CD4-positive, alpha-beta T cell treated with Interleukin-17A for 1 hour (primary cell): ENCODE measurements at regions not wholly inside any gene's neighbourhood (a gene's known extent, or its start where the extent isn't known, plus 50 kb on each side); places are given as distances from the start of the nearest gene placed in this dataset.
"Not testable (repeated sequence)": the region's sequence is repeated elsewhere in the genome, so short reads cannot be mapped to it uniquely, and the experiment has no call there.

ENCODE experiments used
- DNase-seq: peaks from one replicate; pipeline ENCODE4 v3.0.0-alpha.2; 2020

DNA sequence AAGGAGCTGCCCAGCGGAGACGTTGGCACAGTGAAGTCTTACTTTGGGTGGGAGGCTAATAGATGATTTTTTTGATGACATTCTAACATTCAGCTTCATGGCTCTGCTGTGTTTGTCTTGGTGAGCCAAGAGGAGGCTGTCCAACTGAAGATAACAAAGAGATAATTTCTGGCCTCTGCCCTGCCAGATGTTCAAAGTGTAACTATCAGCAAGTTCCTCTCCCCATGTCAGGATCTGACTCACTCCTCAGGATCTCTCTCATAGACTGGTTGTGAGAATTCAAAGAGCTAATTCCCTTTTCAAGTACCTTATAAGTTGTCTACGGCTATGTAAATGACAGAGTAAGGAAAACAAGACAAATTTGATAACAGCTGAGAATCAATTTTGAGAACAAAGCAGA lies 1340.9 kb downstream of the XPNPEP1 start:
- DNase-seq: no peak

DNA sequence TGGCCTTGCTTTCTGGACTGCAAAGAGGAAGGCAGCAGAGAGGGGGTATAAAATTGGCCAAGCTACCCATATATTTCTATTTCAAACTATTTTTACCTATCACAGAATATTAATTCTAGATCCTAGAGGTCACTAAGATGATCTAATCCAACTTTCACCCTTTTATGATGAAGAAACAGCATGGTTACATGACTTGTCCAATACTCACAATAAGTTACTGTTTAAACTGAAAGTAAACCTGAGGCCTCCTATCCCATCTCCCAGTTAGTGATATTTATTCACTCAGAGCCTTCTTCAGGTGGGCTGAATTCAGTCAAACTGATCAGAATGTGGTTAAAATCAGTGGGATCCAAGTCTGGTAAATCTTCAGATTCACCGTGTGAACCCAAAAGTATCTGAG lies 1345.1 kb downstream of the XPNPEP1 start:
- no peak for DNase-seq

DNA sequence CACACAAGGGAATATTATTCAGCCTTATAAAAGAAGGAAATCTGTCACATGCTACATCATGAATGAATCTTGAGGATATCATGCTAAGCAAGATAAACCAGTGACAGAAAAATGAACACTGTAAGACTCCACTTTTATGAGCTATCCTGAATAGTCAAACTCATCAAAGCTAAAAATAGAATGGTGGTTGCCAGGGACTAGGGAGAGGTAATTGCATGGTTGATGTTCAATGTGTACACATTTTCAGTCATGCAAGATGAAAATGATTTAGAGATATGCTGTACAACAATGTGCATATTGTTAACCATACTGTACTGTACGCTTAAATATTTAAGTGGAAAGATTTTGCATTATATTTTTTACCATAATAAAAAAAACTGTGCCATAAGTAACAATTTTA lies 1349.1 kb downstream of the XPNPEP1 start:
- DNase-seq: no peak

DNA sequence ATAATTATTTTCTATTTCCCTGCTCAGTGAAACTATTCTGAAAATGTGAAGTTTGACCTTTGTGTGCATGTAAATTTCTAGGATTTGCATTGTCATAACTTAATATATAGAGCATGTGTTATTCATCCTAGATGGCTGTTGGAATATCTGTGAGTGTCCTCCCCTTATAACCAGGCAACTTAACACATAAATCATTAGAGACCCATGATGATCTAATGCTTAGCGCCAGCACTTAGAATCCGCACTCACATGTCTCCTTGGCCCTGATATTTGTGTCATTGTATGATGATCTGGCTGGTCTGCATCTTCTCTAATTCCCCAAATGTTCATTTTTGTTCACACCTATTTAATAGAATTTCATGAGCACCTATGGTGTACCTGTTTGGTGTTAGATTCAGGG lies 1354.5 kb downstream of the XPNPEP1 start:
- DNase-seq: no peak

DNA sequence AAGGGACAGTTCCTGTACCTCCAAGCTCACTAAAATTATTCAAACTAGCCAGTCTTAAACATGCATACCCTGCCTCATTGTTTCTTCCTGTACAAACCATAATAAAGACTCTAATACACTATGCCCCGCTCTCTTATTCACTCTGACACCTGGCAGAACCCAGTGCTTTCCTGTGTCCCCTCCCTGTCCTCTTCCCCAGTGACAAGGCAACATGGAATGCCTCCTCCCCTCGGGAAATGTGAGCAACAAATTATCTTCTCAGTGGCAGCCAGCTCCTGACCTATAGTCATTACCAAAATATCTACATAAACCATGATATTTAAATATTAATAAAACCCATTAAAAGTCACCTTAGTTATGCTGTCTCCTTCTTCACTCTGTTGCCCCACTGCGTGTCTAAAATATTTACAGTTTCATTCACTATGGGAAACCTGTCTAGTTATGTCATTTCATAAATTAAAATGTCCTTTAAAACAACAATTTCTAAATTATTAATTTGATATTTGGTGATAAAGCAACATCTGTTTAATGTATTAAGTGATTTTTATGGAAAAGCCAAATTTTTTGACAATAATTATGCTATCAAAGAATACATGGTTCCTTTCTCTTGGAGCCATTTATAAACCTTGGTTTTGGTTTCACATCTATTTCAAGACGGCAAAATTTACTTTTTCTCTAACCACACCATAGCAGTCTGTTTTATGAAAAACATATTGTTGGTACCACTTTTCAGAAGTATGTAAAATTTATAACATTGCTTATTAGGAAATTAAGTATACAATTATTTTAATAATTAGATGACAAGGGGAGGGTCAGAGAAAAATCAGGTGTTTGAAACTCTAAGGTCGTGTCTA lies 1355.2 kb downstream of the XPNPEP1 start:
- DNase-seq: no peak

DNA sequence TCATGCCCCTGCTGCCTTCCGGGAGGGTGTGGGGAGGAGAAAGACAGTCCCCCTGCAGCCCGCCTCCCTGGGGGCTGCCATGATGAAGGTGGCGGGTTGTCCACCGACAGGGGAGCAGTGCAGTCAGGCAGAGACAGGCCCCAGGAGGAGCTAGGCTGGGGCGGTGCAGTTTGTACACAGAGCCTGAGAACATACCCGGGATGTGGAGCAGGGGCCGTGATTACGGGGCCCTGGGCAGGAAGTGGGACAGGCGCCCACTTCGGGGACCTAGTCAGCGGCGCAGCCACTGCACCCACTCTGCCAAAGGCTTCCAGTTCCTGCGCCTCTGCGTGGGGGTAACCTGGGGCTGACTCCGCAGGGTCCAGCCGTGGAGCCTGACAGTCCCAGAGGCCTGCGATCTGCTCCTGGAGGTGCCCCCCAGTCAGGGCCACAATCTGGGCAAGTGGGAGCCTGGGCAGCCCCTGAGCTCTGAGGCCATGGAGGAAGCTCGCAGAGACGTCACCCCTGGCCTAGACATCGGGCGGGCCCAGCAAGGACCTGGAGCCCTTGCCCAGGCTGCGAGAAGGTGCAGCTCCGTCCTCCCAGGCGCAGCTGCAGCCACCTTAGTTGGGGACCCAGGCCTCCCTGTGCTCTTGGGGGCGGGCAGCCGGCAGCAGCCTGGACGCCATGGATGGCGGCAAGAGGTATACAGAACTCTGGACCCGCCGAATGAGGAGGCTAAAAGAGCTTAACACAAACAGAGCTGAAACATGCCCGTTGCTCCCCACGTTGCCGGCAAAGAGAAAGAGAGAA lies 1356.8 kb downstream of the XPNPEP1 start:
- no peak for DNase-seq

DNA sequence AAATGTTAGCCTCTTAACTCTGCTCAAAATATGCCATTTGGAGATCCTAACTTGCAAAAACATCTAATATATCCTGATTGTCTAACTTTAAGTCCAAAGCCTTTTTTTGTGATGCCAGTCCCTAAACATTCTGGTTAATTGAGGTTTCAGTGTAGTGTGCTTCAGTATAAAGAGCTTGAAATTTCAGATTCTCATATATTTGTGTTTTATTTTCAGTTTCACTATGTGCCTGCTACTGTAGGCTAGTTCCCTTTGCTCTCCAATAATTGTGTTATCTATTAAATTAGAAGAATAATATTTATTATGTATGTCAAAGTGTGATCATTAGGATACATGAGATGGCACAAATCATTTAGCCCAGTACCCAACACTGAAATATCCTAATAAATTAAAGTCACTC lies 1361.2 kb downstream of the XPNPEP1 start:
- no peak for DNase-seq

DNA sequence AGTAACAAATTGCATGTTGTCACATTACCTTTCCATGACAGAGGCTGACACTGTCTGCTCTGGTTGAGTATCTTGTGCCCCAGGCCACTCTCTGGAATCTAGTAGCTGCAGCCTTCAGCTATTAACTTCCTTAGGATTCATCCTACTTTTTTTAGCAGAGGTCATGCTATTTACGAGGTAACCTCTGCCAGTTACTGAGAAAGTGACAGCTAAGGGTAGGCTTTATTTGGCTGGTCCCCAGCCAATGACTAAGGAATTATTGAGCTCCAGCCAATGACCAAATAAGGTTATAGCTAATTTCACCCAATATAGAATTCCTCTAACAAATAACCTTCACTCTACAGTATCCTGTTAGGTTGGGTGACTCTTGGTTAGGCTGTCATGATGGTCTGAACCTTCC lies 1361.7 kb downstream of the XPNPEP1 start:
- no peak for DNase-seq

DNA sequence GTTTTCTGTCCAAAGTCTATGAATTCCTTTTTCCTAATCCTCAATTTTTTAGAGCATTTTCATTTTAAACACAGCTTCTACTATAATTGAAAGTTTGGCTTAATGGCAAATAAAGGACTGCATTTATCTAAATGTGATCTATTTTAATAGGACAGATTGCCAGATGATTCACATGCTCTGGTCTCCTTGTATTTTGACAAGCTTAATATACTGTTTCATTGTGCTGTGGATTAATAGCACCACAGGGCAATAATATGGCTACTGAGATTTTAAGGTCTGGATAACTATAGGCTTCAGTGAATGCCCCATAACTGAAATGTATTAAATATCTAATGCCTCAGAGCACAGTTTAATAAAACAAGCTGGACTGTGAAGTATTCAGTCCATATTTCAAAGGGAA lies 1362.8 kb downstream of the XPNPEP1 start:
- no peak for DNase-seq

DNA sequence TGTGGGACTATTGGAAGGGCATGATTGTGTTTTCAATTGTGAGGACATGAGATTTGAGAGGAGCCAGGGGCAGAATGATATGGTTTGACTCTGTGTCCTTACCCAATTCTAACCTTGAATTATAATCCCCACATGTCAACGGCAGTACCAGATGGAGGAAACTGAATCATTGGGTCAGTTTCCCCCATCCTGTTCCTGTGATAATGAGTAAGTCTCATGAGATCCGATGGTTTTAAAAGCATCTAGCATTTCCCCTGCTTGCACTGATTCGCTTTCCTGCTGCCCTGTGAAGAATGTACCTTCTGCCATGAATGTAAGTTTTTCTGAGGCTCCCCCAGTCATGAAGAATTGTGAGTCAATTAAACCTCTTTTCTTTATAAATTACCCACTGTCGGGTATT lies 1367.1 kb downstream of the XPNPEP1 start:
- no peak for DNase-seq

DNA sequence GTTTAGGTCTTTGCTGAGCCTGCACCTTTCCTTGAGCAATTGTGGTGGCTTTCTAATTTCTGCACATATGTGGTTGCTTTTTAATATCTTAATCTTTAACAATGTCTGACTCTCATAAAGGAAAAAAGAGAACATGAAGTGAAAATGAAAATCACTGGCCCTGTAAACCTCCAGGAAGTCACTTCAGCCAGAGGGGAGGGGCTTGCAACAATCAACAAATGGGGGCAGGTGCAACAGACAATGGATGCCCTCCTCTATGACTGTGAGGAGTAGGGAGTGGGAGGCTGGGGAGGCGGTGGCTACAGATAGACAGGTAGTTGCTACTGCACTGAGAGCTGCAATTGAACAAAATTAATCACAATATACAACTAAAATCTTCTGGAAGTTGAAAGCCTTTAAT lies 1377.4 kb downstream of the XPNPEP1 start:
- no peak for DNase-seq

DNA sequence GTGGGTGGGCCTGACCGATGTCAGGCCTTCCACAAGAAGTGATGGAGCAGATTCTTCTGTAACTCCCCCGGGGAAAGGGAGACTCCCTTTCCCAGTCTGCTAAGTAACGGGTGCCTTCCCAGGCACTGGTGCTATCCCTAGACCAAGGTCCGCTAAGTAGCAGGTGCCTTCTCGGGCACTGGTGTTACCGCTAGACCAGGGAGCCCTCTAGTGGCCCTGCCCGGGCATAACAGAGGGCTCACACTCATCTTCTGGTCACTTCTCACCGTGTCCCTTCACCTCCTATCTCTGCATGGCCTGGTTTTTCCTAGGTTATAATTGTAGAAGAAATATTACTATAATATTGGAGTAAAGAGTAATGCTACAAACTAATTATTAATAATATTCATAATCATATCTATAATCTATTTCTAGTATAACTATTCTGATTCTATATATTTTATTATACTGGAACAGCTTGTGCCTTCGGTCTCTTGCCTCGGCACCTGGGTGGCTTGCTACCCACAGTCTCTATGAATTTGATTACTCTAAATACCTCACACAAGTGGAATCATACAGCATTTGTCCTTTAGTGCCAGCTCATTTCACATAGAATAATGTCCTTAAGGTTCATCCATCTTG lies 1378.7 kb downstream of the XPNPEP1 start:
- DNase-seq: peak; percentile 1

DNA sequence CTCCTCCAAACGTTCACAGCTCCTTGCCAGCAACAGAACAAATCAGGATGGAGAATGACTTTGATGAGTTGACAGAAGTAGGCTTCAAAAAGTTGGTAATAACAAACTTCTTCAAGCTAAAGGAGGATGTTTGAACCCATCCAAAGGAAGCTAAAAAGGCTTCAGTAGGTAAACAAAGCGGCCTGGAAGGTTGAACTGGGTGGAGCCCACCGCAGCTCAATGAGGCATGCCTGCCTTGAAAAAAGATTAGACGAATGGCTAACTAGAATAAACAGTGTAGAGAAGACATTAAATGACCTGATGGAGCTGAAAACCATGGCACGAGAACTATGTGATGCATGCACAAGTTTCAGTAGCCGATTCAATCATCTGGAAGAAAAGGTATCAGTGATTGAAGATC lies 1369.0 kb upstream of the SORCS1 start:
- not testable (repeated sequence) for DNase-seq

DNA sequence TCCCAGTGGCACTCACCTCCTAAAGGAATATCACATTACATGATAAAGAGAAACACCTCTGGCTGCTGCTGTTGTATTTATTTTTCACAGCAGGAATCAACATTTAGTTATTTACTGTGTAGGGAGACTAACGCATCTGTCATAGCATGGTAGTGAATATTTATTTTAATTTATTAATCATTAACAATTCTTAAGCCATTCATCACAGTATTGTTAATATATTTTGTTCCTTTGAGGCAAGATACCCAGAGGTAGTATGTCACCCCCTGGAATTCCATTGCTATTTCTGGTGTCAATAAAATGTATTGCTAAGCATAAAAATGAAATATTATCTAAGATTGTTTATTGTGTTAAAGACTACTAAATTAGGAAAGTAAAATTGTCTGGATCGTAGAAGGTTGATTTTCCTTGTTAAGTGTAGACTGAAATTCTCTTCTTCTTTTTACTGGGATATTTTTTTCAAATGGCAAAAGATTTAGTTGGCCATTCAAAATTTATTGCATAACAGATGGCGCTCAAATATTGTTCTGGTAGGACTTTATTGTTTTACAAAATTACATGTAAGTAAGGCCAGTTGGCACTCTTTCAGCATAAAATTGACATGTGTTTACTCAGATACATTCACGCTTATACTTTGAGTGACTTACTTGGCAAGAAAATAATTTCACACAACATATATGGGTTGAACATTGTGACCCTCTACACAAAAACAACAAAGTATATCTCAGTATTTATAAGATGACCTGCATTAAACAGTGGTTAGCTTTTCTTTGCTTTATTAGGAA lies 1358.7 kb upstream of the SORCS1 start:
- no peak for DNase-seq

DNA sequence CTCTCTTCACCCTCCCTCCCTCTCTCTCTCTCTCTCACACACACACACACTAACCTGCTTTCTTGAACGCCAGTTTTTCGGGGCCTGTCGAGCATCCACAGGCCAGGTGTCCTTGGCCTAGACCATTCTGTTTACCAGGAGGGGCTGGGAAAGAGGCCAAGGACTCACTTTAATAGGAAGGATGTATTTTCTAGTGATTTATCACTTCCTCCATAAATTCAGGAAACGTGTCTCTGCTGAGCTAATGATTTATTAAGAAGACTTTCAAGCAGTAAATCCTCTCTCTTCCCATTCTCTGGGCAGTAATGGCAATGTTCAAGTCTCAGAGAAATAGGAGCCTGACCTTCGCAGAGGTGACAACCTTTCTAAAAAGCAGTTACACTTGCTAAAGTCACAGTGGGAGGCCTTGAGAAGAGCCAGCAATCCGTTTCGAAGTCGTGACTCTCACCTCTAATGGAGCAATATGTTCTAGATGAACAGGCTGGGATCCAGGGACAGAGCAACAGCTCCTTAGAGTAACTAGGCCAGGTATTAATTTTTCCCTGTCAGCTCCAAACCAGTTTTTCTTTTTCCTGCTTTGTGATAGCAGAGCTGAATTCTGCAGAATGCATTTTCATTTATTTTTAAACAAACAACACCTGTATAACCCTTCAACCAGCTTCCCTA lies 1357.5 kb upstream of the SORCS1 start:
- no peak for DNase-seq

DNA sequence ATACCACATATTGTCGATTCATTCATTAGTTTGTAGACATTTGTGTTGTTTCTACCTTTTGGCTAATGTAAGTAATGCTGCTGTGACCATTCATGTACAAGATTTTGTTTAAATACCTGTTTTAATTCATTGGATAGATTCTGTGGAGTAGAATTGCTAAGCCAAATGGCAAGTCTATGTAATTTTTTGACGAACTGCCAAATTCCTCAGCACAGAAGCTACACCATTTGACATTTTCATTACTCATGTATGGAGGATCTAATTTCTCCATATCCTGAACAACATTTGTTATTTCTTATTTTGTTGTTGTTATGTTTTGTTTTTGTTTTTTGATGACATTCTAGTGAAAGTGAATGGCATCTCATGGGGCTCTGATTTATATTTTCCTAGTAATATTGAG lies 1351.3 kb upstream of the SORCS1 start:
- DNase-seq: no peak

DNA sequence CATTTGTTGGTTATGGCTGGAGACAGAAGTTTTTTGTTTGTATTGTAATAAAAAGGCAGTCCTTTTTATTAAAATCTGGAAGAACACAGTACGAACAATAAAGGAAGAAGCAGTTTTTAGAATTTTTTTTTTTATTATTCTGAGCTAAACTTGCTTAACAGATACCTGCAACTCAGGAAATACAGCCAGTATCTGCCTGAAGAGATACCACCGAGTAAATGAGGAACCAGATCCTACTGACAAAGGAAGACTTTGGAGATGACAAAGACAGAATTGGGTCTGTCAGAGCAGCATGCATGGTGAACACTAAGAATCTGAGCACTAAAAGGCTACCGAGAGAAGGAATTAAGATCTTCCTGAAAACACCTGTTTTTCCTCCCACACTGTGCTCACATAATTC lies 1335.9 kb upstream of the SORCS1 start:
- DNase-seq: no peak

DNA sequence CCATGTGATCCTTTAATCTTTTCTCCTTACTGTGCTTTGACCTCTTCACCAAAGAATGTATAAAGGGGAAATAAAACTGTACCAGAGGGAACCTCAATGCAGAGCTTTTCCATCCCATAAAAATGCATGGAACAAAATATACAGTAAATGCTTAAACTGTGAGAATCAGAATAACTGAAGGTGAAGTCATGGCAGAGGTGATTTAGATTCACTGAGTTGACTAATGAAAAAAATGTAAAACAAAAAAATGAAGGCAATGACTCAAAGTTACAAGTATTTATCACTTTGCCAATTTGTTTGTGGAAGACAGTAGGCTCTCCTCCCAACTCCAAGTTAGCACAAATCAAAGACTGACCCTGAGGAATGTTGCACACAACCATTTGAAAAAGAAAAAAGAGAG lies 1331.6 kb upstream of the SORCS1 start:
- no peak for DNase-seq

DNA sequence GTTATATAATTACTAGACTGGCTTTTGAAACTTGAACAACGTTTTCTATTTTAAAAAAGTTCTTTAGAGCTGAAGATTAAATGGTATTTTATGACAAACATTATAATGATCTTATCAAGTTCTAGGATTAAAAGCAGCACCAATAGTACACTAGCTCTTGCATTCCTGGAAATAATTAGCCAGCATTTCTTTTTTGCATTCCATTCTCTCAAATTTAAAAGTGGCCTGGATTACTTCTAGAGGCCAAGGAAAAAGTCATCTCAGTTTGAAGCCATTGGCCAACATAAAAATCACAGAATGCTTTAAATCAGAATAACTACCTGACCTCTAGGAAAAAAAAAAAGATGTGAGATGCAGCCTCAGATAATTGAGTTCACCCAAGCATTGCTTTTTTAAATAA lies 1326.4 kb upstream of the SORCS1 start:
- no peak for DNase-seq

DNA sequence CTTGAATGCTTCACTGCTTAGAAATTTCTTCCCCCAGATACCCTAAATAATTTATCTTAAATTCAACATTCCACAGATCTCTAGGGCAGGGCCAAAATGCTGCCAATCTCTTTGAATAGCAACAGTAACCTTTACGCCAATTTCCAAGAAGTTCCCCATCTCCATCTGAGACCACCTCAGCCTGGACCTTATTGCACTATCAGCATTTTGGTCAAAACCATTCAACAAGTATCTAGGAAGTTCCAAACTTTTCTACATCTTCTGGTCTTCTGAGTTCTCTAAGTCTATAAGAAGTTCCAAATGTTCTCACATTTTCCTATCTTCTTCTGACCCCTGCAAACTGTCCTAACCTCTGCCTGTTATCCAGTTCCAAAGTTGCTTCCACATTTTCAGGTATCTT lies 1306.9 kb upstream of the SORCS1 start:
- DNase-seq: no peak

DNA sequence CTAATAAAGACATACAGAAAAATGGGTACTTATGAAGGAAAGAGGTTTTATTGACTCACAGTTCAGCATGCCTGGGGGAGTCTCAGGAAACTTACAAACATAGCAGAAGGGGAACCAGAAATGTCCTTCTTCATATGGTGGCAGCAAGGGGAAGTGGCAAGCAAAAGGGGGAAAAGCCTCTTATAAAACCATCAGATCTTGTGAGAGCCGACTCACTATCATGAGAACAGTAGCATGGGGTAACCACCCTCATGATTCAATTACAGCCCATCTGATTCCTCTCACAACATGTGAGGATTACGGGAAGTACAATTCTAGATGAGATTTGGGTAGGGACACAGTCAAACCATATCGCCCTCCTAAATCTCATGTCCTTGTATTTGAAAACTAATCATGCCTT lies 1305.4 kb upstream of the SORCS1 start:
- no peak for DNase-seq

DNA sequence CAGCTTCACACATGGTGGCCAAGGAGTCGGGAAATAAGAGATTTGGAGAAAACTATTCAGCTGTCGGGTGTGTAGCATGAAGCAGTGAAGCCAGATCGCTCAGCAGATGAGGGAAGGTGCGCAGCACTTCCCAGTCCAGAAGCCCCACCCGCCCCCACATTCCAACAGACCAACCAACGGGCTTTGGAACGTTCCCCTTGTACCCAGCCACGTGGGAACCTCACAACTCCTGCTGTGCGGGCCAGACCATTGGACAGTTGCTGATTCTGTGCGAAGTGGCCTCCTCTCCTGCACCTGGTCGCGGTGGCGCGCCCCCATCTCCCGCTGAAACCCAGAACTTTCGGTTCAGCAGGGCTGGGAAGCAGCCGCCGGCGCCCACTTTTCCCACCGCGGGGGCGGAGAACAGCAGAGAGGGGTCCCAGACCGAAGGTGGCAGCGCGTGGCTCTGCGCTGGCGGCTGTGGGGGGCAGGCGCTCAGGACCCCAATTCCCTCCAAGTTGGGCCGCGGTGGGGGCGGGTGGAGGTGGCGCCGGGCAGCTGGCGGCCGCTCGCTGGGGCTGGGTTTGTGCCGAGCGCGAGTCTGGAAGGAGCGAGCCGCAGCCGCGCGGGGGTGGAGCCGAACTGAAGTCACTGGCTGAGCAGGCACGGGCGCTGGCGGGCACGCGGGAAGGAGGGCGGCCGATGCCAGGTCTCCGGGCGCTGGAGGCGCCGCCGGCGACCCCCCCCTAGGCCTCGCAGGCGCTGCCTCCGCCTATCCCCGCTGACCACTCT lies 1301.5 kb upstream of the SORCS1 start:
- no peak for DNase-seq
